ENCODE measurements at regions not wholly inside any gene's neighbourhood (a gene's known extent, or its start where the extent isn't known, plus 50 kb on each side); places are given as distances from the start of the nearest gene placed in this dataset.

DNA sequence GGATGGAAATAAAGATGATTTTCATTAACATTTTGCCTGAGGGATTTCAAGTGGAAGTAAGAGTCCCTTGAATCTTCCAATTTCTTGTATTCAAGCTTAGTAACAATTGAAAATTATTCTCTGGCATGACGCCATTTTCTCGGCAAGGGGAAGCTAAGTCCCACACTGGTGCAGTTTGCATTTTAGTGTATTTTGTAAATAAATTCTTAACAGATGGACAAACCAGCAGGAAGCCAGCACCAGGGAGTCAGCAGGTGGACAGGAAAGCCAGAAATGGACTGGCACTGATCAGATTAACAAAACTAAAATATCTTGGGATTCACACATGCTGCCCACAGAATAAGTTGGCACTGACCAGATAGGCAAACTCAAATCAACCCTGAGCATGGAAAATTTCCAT is 311.3 kb downstream of the LRRIQ3 start:
- TF ChIP-seq GATA2 (IDR thresholded peaks at IDR 0.05; ENCODE audit: low read depth, low read length) (no peak), GATA3 (IDR thresholded peaks at IDR 0.05; ENCODE audit: low read depth, low read length) (no peak)

Data from SH-SY5Y (cell line).